Tibial artery (tissue), 4 donors: ENCODE measurements at regions not wholly inside any gene's neighbourhood (a gene's known extent, or its start where the extent isn't known, plus 50 kb on each side); places are given as distances from the start of the nearest gene placed in this dataset.
A peak's percentile ranks its signal among the peaks of the same experiment; 100 is the strongest.

Source experiments
- DNase-seq, 2 donors: peaks; one replicate each; pipeline ENCODE4 v3.0.0-alpha.2; 2019
- H3K27ac ChIP-seq, 2 donors: fragments of 200-600 bp; sonication (generic) in 1 of 2; 1 replicate in 1 of 2; 2 replicates in 1 of 2; pipeline ENCODE4 v1.5.1; 2018 to 2019; ENCODE audit warnings: mild to moderate bottlenecking in 1 of 2
- H3K27me3 ChIP-seq, 2 donors: fragments of 200-600 bp; sonication (generic) in 1 of 2; one replicate each; pipeline versions ENCODE4 v1.5.1 to v1.6.0; 2016 to 2019
- H3K36me3 ChIP-seq, 3 donors: fragments of 200-600 bp; sonication (generic) in 2 of 3; one replicate each; pipeline ENCODE4 v1.5.1; 2016 to 2019; ENCODE audit warnings: mild to moderate bottlenecking in 2 of 3
- H3K4me1 ChIP-seq, 4 donors: fragments of 200-600 bp; sonication (generic) in 2 of 4; 1 replicate in 3 of 4; 2 replicates in 1 of 4; pipeline ENCODE4 v1.5.1; 2016 to 2019
- H3K4me3 ChIP-seq, 2 donors: fragments of 200-600 bp; sonication (generic) in 1 of 2; 1 replicate in 1 of 2; 2 replicates in 1 of 2; pipeline ENCODE4 v1.5.1; 2018 to 2019; ENCODE audit warnings: mild to moderate bottlenecking in 2 of 2
- H3K9me3 ChIP-seq, 3 donors: fragments of 200-600 bp; sonication (generic) in 1 of 3; one replicate each; pipeline ENCODE4 v1.5.1; 2016 to 2019
- CTCF ChIP-seq, 2 experiments: fragments of 200-600 bp in 1 of 2; fragments of 450-650 bp in 1 of 2; IDR thresholded peaks; one replicate each; pipeline ENCODE4 v1.5.1; 2017 to 2019; ENCODE audit warnings: antibody characterized with exemption in 2 of 2, mild to moderate bottlenecking in 1 of 2, moderate library complexity in 1 of 2
- intact Hi-C: fragments of 100-400 bp; cut with DNase I; formaldehyde crosslinking; loops from one replicate; pipeline ENCODE4 v1.15.0; 2023; ENCODE audit warnings: low total_unique reads

GRCh38 chr18:40094441-40094840 lies 1860.6 kb upstream of the PIK3C3 start:
- Histone ChIP-seq H3K9me3 (no peaks in the 10 kb centered on the region), H3K27ac (no peak overlapping the region), H3K4me3 (no peak overlapping the region), H3K4me1 (no peaks in the 10 kb centered on the region), H3K27me3 (no peaks in the 10 kb centered on the region), H3K36me3 (no peaks in the 10 kb centered on the region)
- TF ChIP-seq CTCF (IDR thresholded peaks at IDR 0.05), result no peak
- intact Hi-C loops, result no loop called here
- DNase-seq, result no peak

GRCh38 chr18:40088130-40088529 lies 1866.9 kb upstream of the PIK3C3 start:
- H3K4me1 ChIP-seq, result no peaks in the 10 kb centered on the region
- DNase-seq, result no peak
- H3K9me3 ChIP-seq, result no peaks in the 10 kb centered on the region
- H3K36me3 ChIP-seq, result no peaks in the 10 kb centered on the region
- no peak overlapping the region for H3K27ac ChIP-seq
- no peak for TF ChIP-seq CTCF (IDR thresholded peaks at IDR 0.05)
- H3K4me3 ChIP-seq, result peak overlapping the region in 1 of 2 donors; percentile 6
- H3K27me3 ChIP-seq, result no peaks in the 10 kb centered on the region
- intact Hi-C loops, result no loop called here

- H3K27me3 ChIP-seq, result no peaks in the 10 kb centered on the region
- DNase-seq, result no peak
- no peak overlapping the region for H3K27ac ChIP-seq
- no peak for TF ChIP-seq CTCF (IDR thresholded peaks at IDR 0.05)
- H3K4me1 ChIP-seq, result no peaks in the 10 kb centered on the region
- H3K9me3 ChIP-seq, result no peaks in the 10 kb centered on the region
- intact Hi-C loops, result no loop called here
- H3K4me3 ChIP-seq, result no peak overlapping the region
- H3K36me3 ChIP-seq, result no peaks in the 10 kb centered on the region
Measured at GRCh38 chr18:40079786-40080185, 1875.2 kb upstream of the PIK3C3 start.

- H3K27me3 ChIP-seq, result no peaks in the 10 kb centered on the region
- DNase-seq, result no peak
- no peak for TF ChIP-seq CTCF (IDR thresholded peaks at IDR 0.05)
Measured at GRCh38 chr18:40075616-40076015, 1879.4 kb upstream of the PIK3C3 start.

GRCh38 chr18:40072761-40073160 lies 1882.3 kb upstream of the PIK3C3 start:
- intact Hi-C loops, result no loop called here
- Histone ChIP-seq H3K36me3 (no peaks in the 10 kb centered on the region), H3K27ac (no peak overlapping the region), H3K9me3 (no peaks in the 10 kb centered on the region), H3K27me3 (no peaks in the 10 kb centered on the region), H3K4me1 (no peaks in the 10 kb centered on the region), H3K4me3 (no peak overlapping the region)
- DNase-seq, result no peak
- TF ChIP-seq CTCF (IDR thresholded peaks at IDR 0.05), result no peak

More at GRCh38 chr18:40075616-40076015, 1879.4 kb upstream of the PIK3C3 start:
- no peak overlapping the region for H3K4me3 ChIP-seq
- H3K4me1 ChIP-seq, result no peaks in the 10 kb centered on the region
- no peak overlapping the region for H3K27ac ChIP-seq
- H3K9me3 ChIP-seq, result no peaks in the 10 kb centered on the region
- no peaks in the 10 kb centered on the region for H3K36me3 ChIP-seq
- intact Hi-C loops, result no loop called here

GRCh38 chr18:40066368-40066767 lies 1888.7 kb upstream of the PIK3C3 start:
- DNase-seq, result no peak
- Histone ChIP-seq H3K36me3 (no peaks in the 10 kb centered on the region), H3K9me3 (no peaks in the 10 kb centered on the region), H3K27ac (no peak overlapping the region), H3K4me1 (no peaks in the 10 kb centered on the region), H3K4me3 (no peak overlapping the region), H3K27me3 (no peaks in the 10 kb centered on the region)
- intact Hi-C loops, result no loop called here
- no peak for TF ChIP-seq CTCF (IDR thresholded peaks at IDR 0.05)
